LNCAP (cell line): ENCODE measurements at regions not wholly inside any gene's neighbourhood (a gene's known extent, or its start where the extent isn't known, plus 50 kb on each side); places are given as distances from the start of the nearest gene placed in this dataset.

Source experiments
- TF ChIP-seq, protein P1 (sequence below): fragments of 450-650 bp; IDR thresholded peaks from 2 replicates; pipeline ENCODE4 v1.5.1; 2017; ENCODE audit warnings: mild to moderate bottlenecking

DNA sequence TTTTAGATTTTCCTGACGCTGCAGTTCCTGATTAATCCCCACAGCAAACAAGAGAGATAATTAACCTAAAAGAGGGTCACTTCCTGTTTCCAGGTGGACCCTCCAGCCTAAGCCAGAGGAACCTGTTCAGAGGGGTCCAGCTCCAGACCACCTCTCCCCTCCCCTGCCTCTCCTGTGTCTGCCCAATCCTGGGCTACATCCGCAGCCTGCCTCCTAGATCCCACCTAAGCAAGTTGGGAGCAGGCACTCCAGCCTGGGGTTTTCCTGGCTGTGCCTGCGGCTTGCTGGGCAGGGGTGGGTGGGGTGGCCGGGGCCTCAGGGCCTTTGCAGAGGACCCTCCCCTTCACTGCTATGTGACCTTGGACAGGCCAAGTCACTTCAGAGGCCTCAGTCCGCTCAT lies 178.6 kb upstream of the LINGO1 start:
- TF ChIP-seq, protein P1, sequence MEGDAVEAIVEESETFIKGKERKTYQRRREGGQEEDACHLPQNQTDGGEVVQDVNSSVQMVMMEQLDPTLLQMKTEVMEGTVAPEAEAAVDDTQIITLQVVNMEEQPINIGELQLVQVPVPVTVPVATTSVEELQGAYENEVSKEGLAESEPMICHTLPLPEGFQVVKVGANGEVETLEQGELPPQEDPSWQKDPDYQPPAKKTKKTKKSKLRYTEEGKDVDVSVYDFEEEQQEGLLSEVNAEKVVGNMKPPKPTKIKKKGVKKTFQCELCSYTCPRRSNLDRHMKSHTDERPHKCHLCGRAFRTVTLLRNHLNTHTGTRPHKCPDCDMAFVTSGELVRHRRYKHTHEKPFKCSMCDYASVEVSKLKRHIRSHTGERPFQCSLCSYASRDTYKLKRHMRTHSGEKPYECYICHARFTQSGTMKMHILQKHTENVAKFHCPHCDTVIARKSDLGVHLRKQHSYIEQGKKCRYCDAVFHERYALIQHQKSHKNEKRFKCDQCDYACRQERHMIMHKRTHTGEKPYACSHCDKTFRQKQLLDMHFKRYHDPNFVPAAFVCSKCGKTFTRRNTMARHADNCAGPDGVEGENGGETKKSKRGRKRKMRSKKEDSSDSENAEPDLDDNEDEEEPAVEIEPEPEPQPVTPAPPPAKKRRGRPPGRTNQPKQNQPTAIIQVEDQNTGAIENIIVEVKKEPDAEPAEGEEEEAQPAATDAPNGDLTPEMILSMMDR: no peak

DNA sequence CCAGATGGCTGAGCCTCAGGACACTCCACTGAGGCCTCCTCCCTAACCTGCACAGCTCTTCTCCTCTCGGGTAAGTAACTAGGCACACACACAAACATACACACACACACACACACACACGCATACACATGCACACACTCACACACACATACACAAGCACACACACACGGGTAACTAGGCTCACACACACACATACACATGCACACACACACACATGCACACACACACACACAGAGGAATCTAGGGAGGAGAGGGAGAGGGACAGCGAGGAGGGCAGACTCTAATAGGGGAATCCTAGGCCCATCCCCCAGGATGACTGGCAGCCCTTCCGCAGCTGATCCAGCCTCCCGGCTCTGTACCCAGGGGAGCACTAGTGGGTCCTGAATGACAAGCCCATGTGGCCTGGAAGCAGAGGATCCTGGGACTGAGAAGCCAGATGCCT lies 177.4 kb upstream of the LINGO1 start:
- TF ChIP-seq, protein P1: no peak

DNA sequence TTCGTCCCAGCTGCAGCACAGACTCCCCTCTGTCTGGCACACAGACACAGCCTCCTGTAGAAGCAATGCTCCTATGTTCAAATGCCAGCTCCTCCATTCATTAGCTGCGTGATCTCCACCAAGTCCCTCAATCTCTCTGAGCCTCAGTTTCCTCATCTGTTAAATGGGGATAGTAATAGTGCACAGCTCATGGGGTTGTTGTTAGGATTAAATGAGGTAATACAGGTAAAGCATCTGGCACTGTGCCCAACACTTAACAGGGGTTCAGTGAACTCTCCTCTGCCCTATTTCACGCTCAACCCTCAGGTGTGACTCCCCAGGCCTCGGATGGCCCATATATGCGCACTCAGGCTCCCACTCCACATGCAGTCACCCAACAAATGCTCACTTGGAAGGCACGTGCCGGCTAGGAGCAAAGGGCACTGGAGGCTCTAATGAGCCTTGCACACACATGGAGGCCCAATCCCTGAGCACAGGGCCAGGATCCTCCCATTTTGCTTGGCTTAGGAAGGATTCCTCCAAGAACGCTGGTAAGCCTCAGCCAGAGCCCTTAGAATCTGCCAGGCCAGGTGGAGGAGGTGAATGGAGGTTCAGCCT lies 176.0 kb upstream of the LINGO1 start:
- TF ChIP-seq, protein P1: no peak

DNA sequence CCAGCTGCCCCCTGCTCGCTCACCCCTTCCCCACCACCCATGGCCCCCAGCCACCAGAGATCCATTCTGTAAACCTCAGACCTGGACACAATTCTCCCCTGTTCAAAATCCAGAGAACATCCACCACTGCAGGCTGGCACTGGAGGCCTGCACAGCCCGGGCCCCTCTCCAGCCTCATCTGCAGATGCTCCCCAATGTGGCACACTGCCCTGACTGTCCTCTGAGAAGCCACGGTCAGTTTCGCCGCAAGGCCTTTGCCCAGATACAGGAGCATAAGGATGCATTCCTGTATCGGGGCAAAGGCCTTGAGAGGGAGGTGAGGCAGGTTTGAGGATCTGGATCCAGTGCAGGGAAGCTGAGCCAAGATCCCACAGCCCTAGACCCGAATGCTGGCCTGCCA lies 175.4 kb upstream of the LINGO1 start:
- TF ChIP-seq, protein P1: no peak

DNA sequence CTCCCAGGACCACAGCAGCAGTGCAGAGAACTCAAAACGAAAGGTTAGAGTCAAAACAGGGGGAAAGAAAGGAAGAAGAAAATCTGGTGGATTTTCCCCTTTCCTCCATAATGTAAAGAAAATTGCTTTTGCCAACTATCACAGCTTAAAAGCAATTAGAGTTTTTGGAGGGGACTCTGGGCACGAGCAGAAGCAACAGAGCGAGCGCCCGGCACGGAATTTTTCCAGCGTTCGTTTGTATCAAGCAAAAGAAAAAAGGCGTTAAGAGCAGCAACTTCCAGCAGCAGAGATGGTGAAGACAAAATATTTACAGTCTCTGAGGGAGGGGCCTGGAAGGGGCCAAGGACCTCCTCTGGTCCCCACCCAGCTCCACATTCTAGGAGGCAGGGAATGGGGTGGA lies 174.9 kb upstream of the LINGO1 start:
- TF ChIP-seq, protein P1: no peak

DNA sequence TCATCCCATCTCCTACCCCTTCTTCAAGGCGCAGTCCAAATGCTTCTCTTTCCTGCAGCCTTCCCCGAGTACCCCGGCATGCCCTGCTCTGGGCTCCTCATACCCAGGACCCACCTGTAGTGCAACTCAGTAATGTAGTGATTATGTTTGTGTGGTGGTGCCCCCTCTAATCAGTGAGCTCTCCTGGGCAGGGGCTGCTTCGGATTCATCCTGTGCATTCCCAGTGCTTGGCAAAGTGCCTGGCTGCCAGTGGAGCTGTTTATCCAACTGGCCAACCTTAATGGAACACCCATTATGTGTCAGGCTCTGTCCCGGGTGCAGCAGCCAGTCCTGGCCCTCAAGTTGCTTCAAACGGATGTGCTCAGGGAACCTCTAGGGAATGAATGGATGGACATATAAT lies 174.4 kb upstream of the LINGO1 start:
- TF ChIP-seq, protein P1: no peak

DNA sequence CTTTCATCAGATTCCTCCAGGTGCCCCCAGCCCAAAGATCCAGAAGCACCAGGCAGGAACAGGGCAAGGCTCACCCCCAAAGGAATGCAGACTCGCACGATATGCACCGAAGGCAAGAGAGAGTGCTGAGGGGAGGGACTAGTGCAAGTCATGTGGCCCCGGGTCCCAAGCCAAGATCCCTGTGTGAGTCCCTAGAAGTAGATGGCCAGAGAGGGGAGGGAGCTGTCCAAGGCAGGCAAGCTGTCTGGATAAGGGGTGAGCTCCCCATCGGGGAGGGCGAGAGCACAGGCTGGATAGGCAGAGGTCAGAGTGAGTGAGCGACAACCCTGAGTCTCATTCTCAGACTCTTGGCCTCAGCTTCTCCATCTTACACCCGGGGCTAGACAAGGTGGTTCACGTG lies 171.5 kb upstream of the LINGO1 start:
- TF ChIP-seq, protein P1: no peak

DNA sequence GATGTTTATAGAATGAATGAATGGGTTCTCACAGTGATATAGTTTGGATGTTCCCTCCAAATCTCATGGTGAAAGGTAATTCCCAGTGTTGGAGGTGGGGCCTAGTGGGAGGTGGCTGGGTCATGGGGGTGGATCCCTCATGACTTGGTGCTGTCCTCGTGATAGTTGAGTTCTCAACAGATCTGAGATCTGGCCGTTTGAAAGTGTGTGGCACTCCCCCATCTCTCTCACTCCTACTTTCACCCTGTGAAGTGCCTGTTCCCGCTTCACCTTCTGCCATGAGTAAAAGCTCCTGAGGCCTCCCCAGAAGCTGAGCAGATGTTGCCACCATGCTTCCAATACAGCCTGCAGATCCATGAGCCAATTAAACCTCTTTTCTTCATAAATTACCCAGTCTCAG lies 170.8 kb upstream of the LINGO1 start:
- TF ChIP-seq, protein P1: no peak
